ENCODE measurements at regions not wholly inside any gene's neighbourhood (a gene's known extent, or its start where the extent isn't known, plus 50 kb on each side); places are given as distances from the start of the nearest gene placed in this dataset.
"Not testable (repeated sequence)": the region's sequence is repeated elsewhere in the genome, so short reads cannot be mapped to it uniquely, and the experiment has no call there.

GRCh38 chr5:109992264-109992915 lies 302.7 kb downstream of the MAN2A1 start:
- DNase-seq = no peak

GRCh38 chr5:109994135-109994534 lies 304.4 kb downstream of the MAN2A1 start:
- no peak for DNase-seq

DNA sequence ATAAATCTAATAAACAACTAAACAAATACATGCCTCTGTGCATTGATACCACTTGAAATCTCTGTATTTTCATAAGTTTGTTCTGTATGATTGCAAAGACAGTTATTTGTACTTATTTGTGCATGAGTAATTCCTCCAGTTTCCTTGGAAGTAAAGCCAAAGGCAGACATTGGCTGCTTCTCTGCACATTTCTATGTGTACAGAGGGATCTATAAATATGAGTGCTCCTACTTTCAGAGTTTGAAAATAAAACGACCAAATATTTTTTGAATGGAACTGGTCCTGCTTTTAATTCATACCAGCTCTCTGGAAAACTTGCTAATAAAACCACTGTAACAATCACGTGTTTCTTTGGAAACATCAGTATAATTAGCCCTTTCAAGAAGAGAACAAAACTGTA lies 306.5 kb downstream of the MAN2A1 start:
- DNase-seq = no peak

DNA sequence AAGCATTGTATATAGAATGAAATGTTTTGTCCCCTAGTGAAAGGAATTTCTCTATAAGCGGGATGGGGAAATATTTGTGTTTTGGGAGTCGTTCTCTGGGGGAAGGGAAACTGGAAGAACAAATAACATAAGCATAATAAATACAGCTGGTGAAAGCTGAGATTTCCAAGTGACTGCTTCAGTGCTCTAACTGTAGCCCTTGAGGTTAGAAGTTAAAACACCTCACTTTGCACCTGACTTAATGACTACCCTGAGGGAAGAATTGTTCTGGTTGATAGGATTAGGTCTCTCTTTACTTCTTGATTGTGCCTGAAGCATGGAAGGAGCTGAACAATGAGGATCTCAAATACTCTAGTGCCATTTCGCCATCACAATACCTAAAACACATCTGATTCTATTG lies 307.4 kb downstream of the MAN2A1 start:
- no peak for DNase-seq

GRCh38 chr5:109998208-109998607 lies 308.5 kb downstream of the MAN2A1 start:
- no peak for DNase-seq

GRCh38 chr5:109998726-109999125 lies 309.0 kb downstream of the MAN2A1 start:
- DNase-seq = no peak

DNA sequence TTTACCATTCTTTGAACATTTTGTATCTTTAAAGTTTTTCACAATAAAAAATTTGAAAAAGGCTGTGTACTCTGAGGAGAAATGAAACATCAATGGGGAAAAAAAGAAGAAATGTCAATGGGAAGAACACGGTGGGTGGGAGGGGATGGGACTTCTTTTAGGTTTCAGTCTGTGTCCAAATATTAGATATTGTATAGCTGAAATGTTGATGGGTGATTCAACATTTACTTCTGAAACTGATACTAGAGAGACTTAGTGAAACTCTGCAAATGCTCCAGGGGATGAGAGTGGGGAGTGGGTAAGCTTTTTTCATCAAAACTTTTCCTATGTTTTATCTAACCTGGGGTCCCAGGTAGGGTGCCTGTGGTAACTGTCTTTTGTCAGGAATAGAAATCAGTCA lies 311.9 kb downstream of the MAN2A1 start:
- DNase-seq = no peak

- no peak for DNase-seq
Measured at GRCh38 chr5:110002652-110003051, 312.9 kb downstream of the MAN2A1 start.

- not testable (repeated sequence) for DNase-seq
Measured at GRCh38 chr5:110005907-110006562, 316.3 kb downstream of the MAN2A1 start.

GRCh38 chr5:110007101-110007500 lies 317.4 kb downstream of the MAN2A1 start:
- DNase-seq = no peak

- no peak for DNase-seq
Measured at GRCh38 chr5:110008131-110008530, 318.4 kb downstream of the MAN2A1 start.

DNA sequence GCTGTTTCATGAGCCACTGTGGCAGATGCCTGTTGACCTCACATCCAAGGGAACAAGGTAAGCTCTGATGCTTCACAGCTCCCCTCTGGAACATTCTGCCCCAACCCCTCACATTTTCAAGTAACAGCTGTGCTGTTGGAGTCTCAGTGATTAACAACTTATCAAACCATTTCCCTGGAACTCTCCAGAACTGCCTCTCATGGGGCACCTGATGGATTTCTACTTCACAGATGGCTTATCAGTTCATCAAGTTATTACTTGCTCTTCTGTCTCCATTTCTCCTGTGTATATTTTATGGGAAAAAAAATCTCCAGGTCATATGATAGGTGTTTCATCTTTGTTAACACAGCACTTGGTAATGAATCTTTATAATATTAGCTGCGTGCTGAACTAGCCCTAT lies 322.4 kb downstream of the MAN2A1 start:
- DNase-seq = no peak

DNA sequence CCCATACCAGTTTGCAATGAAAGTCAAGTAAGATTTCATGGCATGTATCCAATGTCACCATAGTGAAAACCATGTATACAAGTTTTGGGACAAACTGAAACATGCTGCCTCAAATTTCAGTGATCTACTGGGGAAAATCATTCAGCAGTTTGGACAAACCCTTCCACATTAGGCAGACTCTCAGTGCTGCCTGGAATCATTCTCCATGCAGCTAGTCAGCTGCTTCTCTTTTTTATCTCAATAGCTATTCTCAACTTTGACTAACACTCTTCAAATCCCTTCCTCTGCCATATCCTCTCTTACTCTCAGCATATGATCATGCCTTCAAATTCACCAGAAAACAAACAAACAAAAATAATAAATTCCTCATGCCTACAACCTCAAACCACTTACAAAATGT lies 323.3 kb downstream of the MAN2A1 start:
- DNase-seq = no peak

- no peak for DNase-seq
Measured at GRCh38 chr5:110017854-110018253, 328.1 kb downstream of the MAN2A1 start.

GRCh38 chr5:110018509-110018908 lies 328.8 kb downstream of the MAN2A1 start:
- no peak for DNase-seq

DNA sequence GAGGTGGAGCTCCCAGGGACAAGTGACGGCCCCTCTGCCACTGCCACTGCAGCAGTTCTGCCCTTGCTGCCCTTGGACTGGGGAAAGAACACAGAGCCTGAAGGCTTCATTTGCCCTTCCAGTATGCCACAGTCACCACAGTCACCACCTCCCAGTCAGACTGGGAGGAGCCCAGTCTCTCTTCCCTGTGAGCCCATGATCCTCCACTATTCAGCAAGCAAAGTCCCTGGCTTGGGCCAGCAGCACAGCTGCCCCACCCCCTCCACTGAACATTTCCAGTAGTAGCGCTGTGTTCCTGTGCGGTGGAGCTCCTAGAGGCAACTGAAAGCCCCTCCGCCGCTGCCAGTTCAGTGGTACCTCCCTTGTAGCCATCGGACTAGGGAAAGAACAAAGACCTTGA lies 329.4 kb downstream of the MAN2A1 start:
- DNase-seq = no peak

DNA sequence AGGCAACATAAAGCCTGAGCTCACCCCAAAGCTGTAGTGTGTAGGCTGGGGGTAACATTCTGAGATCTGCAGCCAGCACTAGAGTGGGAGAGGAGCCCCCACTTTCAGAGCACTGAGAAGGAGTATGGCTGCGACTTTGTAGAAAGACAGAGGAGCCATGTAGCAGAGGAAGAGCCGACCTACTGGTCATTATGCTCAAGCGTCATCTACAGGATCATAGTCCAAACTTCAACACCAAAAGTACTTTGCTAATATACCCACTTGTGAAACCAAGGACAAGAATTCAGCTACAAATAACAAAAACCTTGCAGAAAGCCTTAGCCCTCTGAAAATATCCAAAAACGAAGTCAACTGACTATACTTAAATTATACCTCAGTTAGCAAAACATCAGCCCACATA lies 330.1 kb downstream of the MAN2A1 start:
- no peak for DNase-seq

GRCh38 chr5:110021251-110021650 lies 331.5 kb downstream of the MAN2A1 start:
- DNase-seq = no peak

GRCh38 chr5:110025160-110025559 lies 335.4 kb downstream of the MAN2A1 start:
- no peak for DNase-seq

GRCh38 chr5:110027527-110028322 lies 338.0 kb downstream of the MAN2A1 start:
- no peak for DNase-seq

- no peak for DNase-seq
Measured at GRCh38 chr5:110031402-110032140, 341.8 kb downstream of the MAN2A1 start.

- no peak for DNase-seq
Measured at GRCh38 chr5:110032376-110032775, 342.6 kb downstream of the MAN2A1 start.

DNA sequence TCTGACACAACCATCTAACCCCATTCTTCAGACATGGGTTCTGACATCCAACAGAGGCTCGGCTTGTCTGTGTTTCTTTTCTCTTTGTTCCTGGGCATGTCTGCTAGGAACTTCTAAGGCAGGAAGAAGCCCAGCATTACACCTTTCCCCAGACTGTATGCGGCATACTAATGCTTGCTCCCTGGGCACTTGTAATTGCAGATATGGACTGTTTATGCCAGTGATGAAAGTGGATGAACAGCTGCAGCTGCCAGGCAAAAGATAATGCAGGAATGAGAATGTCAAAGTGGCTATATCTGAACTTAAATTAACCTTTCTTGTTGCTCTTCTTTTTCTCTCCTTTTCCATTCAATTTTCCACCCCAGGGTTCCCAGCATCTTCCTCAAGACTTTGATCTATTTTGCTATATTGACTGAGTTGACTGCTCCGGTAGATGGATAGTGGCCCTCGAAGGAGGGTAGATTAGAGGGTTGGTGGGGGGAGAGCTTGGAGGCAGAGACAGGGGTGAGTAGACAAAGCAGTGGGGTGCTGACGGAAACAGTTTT lies 344.4 kb downstream of the MAN2A1 start:
- DNase-seq = no peak

Measured in AML-193 (cell line).